SU-DHL-6 (cell line): ENCODE measurements at regions not wholly inside any gene's neighbourhood (a gene's known extent, or its start where the extent isn't known, plus 50 kb on each side); places are given as distances from the start of the nearest gene placed in this dataset.

Experiments
- EZH2phosphoT487 ChIP-seq: fragments of 200-600 bp; sonication (generic), shearing (Covaris generic); conservative IDR thresholded peaks from 2 replicates; pipeline ENCODE4 v1.6.1; 2018; ENCODE audit warnings: mild to moderate bottlenecking, antibody characterized with exemption, low read length, moderate library complexity, mixed read lengths
- TF ChIP-seq, protein P1 (sequence below): fragments of 200-600 bp; sonication (generic); IDR thresholded peaks from one replicate; pipeline ENCODE4 v1.5.1; 2017; ENCODE audit warnings: antibody characterized with exemption, mild to moderate bottlenecking, low read length, moderate library complexity; ENCODE audit not compliant: insufficient read depth, poor library complexity, severe bottlenecking

DNA sequence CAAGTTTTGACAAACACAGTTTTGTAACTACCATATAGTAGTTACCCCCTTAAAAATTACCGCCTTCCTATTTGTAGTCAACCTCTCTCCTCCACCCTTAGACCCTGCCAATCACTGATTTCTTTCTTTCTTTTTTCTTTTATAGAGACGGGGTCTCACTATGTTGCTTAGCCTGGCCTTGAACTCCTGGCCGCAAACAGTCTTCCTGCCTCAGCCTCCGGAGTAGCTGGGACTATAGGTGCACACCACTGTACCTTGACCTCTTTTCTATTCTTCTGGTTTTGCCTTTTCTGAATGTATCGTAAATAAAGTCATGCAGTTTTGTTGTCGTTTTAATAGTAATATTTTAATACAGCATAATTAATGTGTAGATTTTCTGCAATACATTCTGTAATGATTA lies 460.3 kb downstream of the EPM2A start:
- TF ChIP-seq, protein P1, sequence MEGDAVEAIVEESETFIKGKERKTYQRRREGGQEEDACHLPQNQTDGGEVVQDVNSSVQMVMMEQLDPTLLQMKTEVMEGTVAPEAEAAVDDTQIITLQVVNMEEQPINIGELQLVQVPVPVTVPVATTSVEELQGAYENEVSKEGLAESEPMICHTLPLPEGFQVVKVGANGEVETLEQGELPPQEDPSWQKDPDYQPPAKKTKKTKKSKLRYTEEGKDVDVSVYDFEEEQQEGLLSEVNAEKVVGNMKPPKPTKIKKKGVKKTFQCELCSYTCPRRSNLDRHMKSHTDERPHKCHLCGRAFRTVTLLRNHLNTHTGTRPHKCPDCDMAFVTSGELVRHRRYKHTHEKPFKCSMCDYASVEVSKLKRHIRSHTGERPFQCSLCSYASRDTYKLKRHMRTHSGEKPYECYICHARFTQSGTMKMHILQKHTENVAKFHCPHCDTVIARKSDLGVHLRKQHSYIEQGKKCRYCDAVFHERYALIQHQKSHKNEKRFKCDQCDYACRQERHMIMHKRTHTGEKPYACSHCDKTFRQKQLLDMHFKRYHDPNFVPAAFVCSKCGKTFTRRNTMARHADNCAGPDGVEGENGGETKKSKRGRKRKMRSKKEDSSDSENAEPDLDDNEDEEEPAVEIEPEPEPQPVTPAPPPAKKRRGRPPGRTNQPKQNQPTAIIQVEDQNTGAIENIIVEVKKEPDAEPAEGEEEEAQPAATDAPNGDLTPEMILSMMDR: no peak
- no peak for TF ChIP-seq EZH2phosphoT487
